SHP77 (cell line): ENCODE measurements at regions not wholly inside any gene's neighbourhood (a gene's known extent, or its start where the extent isn't known, plus 50 kb on each side); places are given as distances from the start of the nearest gene placed in this dataset.

ENCODE experiments used
- DNase-seq, 2 experiments: peaks; one replicate each; lab custom pipeline; 2025; lab: John Stamatoyannopoulos, UW

GRCh38 chr13:89899302-89900103 is 1448.0 kb upstream of the MIR17HG start:
- peak; percentile 13 to 26 for DNase-seq

- DNase-seq: no peak
These were observed 1447.3 kb upstream of the MIR17HG start for GRCh38 chr13:89900104-89900765.

- no peak for DNase-seq
These were observed 1445.3 kb upstream of the MIR17HG start for GRCh38 chr13:89902223-89902622.

GRCh38 chr13:89903115-89903514 is 1444.4 kb upstream of the MIR17HG start:
- no peak for DNase-seq

GRCh38 chr13:89910166-89910565 is 1437.3 kb upstream of the MIR17HG start:
- no peak for DNase-seq

GRCh38 chr13:89916551-89916950 is 1430.9 kb upstream of the MIR17HG start:
- no peak for DNase-seq

GRCh38 chr13:89920461-89920860 is 1427.0 kb upstream of the MIR17HG start:
- no peak for DNase-seq

GRCh38 chr13:89923052-89923451 is 1424.4 kb upstream of the MIR17HG start:
- DNase-seq: no peak

- DNase-seq: no peak
These were observed 1423.8 kb upstream of the MIR17HG start for GRCh38 chr13:89923736-89924135.

GRCh38 chr13:89925107-89925506 is 1422.4 kb upstream of the MIR17HG start:
- DNase-seq: peak; percentile 56 to 58

GRCh38 chr13:89930861-89931260 is 1416.6 kb upstream of the MIR17HG start:
- DNase-seq: no peak

GRCh38 chr13:89932902-89933301 is 1414.6 kb upstream of the MIR17HG start:
- no peak for DNase-seq

- no peak for DNase-seq
These were observed 1411.2 kb upstream of the MIR17HG start for GRCh38 chr13:89936256-89936655.

- DNase-seq: no peak
These were observed 1410.1 kb upstream of the MIR17HG start for GRCh38 chr13:89937420-89937819.

- DNase-seq: no peak
These were observed 1407.1 kb upstream of the MIR17HG start for GRCh38 chr13:89940383-89940782.

GRCh38 chr13:89943139-89943538 is 1404.3 kb upstream of the MIR17HG start:
- DNase-seq: no peak

- DNase-seq: no peak
These were observed 1397.3 kb upstream of the MIR17HG start for GRCh38 chr13:89950225-89950624.

GRCh38 chr13:89951341-89951740 is 1396.1 kb upstream of the MIR17HG start:
- DNase-seq: peak in 1 of 2 experiments; percentile 4

GRCh38 chr13:89953581-89953980 is 1393.9 kb upstream of the MIR17HG start:
- no peak for DNase-seq

GRCh38 chr13:89955773-89956172 is 1391.7 kb upstream of the MIR17HG start:
- DNase-seq: no peak

- no peak for DNase-seq
These were observed 1388.4 kb upstream of the MIR17HG start for GRCh38 chr13:89959074-89959473.

GRCh38 chr13:89965252-89965651 is 1382.2 kb upstream of the MIR17HG start:
- DNase-seq: no peak

GRCh38 chr13:89966524-89966923 is 1381.0 kb upstream of the MIR17HG start:
- no peak for DNase-seq

GRCh38 chr13:89967701-89968100 is 1379.8 kb upstream of the MIR17HG start:
- DNase-seq: no peak
